IPS DF 4.7 (cell line): ENCODE measurements at regions not wholly inside any gene's neighbourhood (a gene's known extent, or its start where the extent isn't known, plus 50 kb on each side); places are given as distances from the start of the nearest gene placed in this dataset.

Source experiments
- DNase-seq: peaks from one replicate; pipeline ENCODE4 v3.0.0-alpha.2; 2013; ENCODE audit warnings: low spot score; ENCODE audit errors: extremely low read depth

DNA sequence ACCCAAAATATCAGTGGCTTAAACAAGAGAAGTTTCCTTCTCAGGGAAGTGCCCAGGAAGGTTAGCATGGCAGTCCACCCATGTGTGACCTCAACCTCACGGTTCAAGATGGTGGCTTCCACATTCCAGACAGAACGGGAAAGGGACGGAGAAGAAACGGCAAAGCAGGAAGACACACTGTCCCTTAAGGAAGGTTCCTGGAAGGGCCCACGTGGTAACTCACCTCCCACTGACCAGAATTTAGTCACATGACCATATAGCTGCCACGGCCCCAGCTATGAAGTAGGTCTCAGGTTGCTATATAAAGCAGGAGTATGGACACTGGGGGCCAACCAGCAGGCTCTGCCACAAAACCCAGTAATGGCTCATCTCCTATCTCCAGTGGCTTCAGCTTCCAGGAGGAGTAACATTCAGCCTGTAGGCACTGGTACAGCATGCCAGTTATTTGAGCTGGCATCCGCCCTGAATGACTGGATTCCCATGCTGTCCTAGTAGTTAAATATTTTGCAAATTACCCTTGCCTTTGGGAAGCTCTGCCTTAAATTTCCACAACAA lies 278.5 kb upstream of the KLF14 start:
- no peak for DNase-seq

DNA sequence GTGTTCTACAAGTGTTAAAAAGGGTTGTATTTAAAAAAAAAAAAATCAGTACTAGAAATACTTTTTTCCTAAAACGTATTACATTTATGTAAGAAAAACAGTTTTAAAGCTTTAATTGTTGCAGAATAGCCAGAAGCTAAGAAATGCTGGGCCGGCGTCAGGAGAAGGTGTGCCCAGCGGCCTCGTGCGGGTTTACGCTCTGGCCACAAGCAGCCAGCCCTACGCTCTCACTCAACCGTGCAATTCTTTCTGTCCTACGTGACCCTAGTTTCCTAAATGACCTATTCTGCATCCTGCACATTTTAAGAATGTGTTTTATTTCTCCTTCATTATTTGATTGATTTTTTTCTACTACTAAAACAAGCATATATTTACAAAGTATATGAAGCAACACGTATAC lies 279.7 kb upstream of the KLF14 start:
- DNase-seq, result no peak

DNA sequence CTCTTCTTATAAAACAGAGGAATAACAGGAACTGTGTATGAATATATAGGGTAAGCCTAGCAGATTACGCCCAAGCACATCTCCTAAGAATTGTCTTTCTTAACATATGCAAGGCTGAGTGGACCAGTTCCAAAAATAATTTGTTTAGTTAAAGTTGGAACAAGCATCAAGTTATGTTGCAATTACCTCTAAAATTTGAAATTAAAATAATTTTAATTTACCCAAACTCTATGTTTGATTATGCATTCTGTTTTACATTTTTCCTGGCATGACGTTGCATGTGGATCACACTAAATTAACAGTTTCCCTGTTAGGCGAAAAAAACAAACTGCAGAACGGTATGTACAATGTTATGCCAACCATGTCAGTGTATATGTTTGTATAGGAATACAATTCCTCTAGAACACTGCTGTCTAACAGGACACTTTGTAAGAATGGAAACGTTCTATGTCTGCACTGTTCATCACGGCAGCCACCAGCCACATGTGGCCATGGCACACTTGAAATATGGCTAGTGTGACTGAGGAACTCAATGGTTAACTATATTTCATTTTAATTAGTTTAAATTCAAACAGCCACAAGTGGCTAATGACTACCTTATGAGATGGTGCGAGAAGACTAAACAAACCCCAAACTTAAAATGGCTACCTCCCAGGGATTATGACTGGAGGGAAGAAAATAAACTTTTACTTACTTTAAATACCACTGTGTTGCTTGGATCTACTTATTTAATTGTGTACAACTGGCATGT lies 281.1 kb upstream of the KLF14 start:
- DNase-seq, result no peak

DNA sequence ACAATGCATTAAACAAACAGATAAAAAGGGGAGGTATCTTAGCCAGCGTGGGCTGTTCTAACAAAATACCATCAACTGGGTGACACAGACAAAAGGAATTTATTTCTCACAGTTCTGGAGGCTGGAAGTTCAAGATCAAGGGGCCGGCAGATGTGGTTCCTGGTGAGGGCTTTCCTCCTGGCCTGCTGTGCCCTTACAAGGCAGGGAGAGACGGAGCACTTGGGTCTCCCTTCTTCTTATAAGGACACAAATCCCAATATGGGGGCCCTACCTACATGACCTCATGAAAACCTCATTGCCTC lies 281.6 kb upstream of the KLF14 start:
- no peak for DNase-seq

DNA sequence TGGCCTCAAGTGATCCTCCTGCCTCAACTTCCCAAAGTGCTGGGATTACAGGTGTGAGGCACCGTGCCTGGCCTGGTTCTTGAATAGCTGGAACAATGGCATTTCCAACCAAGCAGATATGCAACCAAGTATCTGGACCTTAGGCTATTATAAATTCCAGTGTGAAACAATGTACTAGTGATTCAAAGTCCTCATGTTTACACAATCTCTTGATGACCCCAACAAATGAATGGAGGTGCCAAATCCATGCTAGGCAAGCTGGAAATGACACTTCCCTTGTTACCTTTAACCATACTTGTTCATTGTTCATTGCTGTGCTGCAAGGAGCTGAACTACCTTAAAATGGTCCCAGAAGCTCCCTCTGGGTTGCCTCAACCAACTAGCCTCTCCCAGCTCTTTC lies 282.2 kb upstream of the KLF14 start:
- DNase-seq, result no peak

DNA sequence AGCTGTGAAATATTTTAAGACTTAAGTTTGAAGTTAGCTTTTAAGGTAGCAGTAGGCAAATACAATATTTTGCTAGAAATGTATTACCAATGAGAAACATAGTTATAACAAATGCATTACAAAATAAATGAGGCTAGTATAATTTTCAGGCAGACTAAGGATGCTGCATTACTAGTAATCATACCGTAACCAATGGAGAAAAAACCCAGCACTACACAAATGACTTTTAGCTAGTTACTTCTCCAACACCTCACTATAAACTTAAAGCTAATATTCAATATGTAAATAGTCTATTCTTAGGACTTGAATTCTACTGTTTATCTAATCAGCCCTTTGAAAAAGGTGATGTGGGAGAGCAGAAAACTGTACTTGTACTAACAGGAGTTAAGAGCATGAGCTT lies 285.3 kb upstream of the KLF14 start:
- DNase-seq, result no peak

DNA sequence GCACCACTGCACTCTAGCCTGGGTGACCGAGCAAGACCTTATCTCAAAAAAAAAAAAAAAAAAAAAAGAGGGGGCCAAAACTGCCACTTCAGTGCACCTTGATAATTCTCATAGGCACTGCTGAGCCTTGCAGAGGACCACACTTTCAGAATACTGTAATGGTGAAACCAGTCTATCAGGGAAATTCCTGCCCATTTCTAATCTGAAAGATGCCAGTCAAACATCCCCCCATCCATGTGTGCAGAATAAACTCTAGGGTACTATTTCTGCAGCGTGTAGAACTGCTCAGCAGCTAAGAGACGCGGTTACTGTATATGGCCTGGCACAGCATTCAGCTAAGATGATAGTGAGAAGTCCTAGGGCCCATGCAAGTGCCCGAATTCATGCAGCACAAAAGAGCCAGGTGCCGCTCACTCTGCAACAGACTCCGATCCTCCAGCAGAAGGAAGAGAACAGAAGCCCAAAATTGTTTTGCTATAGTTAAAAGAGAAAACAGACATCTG lies 286.8 kb upstream of the KLF14 start:
- no peak for DNase-seq

DNA sequence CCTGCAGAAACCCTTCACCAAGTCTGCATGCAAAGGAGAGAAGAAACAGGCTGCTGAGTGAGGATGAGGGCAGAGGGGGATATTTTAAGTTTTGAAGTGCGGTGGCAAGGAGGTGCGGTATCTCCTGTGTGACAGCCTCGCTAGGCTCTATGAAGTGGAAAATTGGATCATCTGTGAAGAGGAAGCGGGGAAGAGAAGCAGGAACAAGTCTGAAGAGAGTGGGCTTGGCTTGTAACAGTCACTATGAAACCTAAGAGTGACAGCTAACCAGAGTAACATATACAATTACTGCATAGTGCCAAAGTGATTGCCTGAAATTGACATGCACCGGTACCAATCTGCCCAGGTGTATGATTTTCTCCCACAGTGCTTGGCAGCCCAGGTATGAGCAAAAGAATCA lies 287.5 kb upstream of the KLF14 start:
- DNase-seq, result no peak

DNA sequence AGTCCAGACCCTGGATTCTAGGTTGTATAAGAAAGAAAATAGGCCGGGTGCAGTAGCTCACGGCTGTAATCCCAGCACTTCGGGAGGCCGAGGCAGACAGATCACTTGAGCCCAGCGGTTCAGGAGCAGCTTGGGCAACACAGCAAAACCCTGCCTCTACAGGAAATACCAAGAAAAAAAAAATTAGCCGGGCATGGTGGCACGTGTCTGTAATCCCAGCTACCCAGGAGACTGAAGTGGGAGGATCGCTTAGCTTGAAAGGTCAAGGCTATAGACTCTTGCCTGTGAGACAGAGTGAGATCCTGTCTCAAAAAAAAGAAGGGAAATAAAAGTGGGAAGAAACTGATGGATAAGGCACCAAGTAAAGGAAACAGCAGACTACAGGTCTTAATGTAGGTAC lies 287.9 kb upstream of the KLF14 start:
- DNase-seq, result no peak

DNA sequence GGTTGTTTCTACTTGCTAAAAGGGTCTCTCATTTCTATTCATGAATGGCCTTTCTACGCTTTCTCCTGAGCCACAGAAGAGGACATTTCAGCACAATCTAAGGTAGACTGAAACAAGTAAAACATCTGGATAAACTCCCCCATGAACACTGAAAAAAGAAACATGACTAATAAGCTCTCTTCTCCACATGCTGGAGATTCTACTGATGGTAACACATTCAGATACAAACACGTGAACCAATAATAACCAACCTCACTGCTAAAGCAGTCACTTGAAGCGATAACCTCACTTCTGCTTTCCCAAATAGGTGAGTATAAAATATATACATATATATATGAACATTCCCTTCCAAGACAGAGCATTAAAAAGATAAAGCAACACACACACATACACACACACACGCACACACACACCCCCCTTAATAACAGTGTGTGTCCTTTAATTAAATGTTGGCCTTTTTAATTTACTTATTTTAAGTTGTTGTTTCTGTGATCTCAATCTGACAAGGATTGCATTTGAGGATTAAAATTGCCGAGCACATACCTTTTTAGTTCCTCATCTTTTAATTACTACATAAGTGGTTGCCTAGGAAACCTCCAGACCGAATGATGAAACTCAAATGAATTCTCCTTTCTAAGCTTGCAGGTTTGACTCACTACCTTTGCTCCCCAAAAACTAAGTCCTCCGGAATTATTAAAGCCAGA lies 292.4 kb upstream of the KLF14 start:
- no peak for DNase-seq

DNA sequence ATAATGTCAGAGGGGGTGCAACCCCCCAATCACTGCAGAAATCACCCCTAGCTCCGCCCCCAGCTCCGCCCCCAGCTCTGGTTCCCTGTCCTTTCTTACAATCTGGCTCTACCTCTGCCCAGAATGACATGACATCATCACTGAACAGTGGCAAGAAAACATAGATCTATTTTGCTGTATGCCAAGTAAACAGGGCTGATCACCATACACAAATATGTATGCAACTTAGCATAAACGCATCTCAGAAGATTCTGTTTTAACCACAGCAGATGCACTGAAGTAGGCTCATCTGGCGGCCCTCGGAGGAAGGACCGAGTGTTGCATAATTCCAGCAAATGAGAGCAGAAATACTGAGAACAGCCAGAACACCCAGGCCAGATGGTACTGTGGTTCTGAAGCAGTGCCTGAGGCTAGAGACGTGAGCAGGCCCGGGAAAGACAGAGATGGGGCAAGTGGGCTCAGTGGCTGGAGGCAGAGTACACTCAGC lies 293.3 kb upstream of the KLF14 start:
- no peak for DNase-seq

DNA sequence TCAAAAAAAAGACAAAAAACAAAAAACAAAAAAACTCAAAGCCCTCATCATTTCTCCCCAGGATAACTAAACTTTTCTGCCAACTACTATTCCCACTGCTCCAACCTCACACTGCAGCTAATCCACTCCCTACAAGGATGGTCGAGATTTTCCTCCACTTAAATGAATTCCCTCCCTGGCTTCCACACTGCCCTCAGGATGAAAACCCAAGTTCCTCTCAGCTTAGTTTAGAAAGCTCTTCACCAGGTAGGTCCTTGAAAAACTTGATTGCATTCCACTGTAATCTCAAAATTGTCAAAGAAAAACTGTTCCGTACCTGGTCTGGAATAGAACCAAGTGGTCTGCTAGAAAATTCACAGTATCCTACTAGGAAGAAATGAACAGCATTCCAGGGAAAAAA lies 294.3 kb upstream of the KLF14 start:
- no peak for DNase-seq

DNA sequence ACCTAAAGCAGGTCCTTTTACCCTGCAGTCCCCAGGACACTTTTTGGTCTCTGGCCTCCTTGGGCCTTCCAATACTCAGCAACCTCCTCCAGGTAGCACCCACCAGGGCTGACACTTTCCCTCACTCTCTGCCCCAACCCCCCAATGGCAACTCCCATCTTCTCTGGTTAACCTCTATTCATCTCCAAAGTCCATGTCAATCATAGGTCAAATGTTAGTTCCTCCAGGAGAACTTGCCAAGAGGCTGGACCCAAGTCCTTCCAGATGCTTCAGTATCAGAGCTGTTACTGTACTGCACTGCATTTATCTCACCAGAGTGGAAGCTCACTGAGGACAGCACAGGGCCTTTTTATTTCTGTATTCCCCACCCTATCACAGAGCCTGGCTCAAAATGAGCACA lies 295.0 kb upstream of the KLF14 start:
- DNase-seq, result no peak

DNA sequence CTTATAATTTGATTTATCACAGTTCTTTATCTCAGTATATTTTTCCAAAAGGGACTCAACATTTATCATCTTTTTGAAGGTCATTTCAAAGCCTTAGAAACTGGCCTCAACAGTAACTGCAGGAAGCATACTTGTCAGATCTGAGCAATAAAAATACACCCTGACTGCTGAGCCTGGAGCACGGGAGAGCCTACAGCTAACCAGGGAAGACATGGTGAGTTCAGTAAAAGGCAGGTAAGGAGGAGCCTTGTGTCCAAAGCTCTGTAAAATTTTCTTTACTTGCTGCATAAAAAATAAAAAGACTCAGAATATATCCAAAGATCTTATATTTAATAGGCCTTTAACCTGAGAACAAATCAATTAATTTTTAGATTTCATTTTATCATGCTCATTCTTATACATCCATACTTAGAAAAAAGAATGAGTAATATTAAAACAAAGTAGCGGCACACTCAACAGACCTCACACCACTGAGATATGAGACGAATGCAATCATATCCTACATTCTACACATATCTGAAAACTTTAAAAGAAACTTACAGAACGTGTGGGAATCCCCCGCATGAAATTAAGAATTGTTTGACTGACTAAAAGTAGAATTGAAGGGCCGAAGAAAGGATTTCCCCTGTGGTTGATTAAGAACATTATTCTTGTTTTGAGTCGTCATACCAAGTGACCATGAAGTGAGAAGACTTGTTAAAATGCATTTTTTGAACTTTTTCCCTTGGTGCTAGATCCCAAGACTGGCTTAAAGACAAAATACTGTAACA lies 296.4 kb upstream of the MKLN1 start:
- no peak for DNase-seq

DNA sequence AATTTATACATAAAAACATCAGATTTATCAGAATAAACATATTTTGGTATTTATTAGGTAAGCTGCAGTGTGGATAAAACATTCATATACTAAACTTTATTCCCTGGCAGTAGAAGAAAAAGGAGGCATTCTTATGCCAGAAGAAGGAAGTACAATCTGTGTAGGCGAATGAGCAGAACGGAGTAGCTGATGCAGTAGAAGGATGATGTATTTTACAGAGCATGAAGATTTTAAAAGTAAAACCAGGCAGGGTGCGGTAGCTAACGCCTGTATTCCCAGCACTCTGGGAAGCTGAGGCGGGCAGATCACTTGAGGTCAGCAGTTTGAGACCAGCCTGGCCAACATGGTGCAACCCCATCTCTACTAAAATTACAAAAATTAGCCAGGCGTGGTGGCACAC lies 294.9 kb upstream of the MKLN1 start:
- no peak for DNase-seq

DNA sequence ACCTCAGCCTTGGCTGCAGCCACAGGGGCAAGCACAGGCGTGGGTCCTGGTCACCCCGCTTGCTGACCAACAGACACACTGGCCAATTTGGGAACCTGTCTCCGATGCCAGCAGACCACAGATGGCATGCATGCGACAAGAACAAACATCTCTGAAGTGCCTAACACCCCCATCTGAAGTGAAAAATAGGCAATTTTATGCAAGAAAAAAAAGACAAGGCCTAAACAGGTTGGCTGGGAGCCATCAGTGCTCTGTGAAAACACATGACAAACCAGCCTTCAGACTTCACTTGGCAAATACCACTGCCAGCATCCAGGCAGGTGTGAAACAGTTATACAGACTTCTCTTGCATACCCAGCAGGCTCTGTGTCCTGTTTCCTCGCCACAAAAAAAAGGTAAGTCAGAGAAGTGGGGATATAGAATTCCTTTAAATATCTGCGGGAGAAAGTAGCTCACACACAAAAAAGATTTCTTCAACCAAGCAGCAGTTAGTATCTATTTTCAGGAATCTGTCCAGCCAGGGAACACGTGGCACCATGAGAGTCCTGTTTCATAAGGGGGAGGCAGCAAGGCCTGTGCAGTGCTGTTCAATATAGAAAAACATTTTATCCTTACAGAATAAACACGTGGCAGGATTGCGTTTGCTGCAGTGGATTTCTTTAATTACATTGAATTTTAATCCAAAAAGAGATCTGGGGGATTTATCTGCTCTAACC lies 293.4 kb upstream of the MKLN1 start:
- no peak for DNase-seq

DNA sequence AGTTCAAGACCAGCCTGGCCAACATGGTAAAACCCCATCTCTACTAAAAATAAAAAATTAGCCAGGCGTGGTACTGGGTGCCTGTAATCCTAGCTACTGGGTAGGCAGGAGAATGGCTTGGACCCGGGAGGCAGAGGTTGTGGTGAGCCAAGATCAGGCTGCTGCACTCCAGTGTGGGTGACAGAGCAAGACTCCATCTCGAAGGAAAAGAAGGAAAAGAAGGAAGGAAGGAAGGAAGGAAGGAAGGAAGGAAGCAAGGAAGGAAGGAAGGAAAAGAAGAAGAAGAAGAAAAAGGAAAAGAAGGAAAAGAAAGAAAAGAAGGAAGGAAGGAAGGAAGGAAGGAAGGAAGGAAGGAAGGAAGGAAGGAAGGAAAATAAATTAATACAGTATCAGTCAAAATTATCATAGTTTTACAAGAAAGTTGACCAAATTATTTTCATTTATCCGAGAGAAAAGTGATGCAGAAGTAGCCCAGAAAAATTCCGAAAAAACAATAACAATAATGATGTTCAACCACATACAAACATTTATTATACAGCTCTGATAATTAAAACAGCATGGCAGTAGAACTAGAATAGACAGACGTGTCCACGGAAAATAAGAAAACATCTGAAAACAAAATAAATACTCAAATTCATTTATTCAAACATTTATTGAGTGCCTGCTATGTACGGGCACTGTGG lies 292.4 kb upstream of the MKLN1 start:
- no peak for DNase-seq

DNA sequence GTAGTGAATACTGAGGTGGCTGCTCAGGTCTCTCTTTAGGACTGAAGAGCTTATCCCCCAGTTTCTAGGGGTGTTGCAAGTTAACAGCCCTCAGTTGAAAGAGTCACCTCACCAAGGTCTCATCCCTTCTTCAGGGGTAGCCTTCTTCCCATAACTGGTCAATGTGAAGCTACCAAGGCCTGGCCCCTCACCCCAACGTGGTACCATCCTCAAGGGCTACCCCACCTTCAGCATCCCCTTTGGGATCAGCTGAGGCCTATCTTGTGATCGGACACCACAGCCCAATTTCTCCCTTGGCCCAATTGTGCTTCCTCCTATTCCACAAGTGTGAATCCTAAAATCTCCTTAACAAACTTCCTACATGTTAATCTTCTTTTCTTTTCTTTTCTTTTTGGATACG lies 289.5 kb upstream of the MKLN1 start:
- no peak for DNase-seq

DNA sequence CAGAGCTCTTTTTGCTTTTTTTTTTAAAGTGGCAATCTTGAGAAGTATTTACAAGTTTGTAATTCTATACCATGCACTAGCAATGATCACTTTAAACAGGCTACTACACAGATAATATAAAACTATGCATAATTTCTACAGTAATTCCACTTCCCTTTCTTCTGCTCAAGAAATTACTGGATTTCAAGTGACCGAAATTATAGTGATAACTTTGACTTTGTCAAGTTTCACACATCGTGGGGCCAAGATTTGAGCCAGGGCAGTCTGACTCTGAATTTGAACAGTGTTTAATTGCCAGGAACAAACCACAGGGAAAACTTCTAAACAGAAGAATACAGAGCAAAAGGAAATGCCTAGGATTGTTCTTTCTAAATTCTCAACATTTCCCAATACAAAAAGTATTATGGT lies 288.3 kb upstream of the MKLN1 start:
- no peak for DNase-seq

DNA sequence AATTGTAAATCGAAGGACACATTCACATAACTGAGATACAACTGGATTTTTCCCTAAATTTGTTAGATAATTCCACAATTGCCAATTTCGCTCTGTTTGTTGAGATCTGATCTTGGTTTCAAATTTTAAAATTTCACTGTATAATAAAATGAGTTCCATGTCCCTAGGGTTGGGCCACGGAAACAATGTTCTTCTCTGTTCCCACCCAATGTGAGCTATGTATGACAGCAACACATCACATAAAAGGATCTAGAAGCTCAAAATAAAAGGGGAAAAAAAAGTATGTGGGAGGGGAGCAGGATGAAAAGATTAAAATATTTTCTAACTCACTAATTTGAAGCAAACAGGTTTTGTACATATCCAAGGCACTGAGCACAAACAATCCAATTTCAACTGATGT lies 287.8 kb upstream of the MKLN1 start:
- no peak for DNase-seq

DNA sequence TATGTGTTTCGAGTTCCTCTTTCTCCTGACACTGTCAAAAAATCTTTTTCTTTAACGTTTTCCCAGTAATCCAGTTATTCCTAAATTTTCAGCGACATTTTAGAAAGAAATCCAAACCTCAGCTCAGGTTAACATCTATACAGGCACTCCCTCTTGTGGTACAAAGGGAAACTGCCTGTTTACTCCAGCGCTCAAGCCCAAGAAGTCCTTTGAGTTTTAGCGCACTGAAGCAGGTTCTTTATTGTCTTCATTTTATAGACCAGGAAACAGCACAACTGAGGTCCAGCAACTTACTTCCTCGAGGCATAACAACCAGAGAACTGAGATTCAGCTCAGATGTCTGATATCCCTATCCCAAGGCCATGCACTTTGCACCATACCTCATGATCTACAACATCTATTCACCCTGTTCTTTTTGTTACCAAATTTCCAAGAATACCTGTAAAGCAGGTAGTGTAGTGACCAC lies 287.2 kb upstream of the MKLN1 start:
- DNase-seq, result peak; percentile 44
